ENCODE measurements at regions not wholly inside any gene's neighbourhood (a gene's known extent, or its start where the extent isn't known, plus 50 kb on each side); places are given as distances from the start of the nearest gene placed in this dataset.
"Not testable (repeated sequence)": the region's sequence is repeated elsewhere in the genome, so short reads cannot be mapped to it uniquely, and the experiment has no call there.

GRCh38 chr1:120617493-120617892, 106.3 kb upstream of the NBPF26 start:
- not testable (repeated sequence) for DNase-seq

DNA sequence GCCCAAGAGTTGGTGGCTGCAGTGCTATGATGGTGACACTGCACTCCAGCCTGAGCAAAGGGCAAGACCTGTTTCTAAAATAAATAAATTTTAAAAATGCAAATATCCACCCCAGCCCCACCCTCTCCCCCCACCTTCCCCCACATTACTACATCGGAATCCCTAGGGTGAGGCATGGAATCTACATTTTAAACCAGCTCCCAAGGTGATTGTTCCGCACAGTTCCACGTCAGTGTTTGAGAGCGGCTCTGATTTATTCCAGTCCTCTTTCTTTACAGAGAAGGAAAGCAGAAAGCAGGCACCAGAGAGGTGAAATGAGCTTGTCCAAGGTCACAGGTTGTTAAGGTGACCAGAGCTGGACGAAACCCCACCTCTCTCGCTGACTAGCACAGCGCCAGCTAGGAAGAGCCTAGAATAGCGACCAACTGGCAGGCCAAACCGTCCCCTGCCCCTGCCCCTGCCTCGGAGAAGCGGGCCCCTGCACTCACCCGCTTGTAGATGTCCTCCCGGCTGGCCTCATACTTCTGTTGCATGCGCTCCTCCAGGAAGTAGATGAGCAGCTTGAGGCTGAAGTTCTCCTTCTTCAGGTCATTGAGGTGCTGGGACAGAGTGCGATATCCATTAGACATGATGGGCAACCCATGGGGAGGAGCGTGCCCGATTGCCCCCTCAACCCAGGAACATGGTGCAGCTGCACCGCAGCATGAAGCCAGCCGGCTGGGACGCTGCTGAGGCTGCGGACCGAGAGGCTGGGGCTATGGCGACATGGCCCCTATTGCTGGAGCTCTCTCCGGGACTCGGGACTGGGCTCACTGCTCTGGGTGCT, 103.7 kb upstream of the NBPF26 start:
- not testable (repeated sequence) for DNase-seq

- DNase-seq = not testable (repeated sequence)
Measured at GRCh38 chr1:120620693-120620969, 103.1 kb upstream of the NBPF26 start.

GRCh38 chr1:120621278-120621677, 102.5 kb upstream of the NBPF26 start:
- DNase-seq = not testable (repeated sequence)

DNA sequence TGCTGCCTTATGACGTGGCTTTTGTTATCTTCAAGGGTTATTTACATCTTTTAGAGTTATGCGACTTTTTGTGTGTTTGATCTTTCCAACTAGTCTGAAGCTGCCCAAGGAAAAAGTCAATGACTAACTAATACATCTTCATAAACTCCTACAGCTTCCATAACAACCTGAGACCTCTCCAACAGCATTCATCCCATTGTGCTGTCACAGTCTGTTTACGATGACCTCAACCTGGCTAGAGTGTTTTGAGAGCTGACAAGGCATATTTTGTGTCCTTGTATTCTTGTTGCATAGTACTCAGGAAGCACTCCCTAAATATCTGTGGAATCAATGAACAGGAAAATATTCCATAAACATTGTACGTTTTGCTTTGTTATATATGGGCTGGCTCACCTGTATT, 100.2 kb upstream of the NBPF26 start:
- not testable (repeated sequence) for DNase-seq

- not testable (repeated sequence) for DNase-seq
Measured at GRCh38 chr1:120624565-120625064, 99.1 kb upstream of the NBPF26 start.

DNA sequence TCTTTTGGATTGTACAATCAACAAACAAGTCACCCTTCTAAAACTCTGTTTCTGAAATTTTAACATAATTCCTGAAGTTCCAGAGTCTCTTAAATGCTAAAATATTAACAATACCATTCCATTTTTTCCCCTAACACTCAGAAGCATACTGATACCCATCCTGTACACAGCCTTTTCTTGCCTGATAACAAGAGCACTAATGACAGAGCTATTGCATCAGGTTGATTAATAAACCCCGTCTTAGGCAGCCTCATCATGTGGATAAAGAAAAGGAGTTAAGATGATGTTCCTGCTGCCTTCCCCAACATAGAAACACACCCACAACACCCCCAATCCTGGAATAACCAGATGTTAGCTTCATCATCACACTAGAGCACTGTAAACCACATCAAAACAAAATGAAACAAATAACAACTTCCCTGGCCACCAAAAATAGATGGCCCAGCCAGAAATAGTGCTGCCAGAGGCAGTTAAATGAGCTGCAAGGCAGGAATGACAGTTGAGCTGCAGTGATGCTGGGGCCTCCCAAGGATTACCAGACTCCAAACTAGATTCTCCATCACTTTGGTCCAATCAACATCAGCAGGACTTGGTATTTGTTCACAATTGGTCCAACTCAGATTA, 93.8 kb upstream of the NBPF26 start:
- not testable (repeated sequence) for DNase-seq

- not testable (repeated sequence) for DNase-seq
Measured at GRCh38 chr1:120634816-120635806, 88.6 kb upstream of the NBPF26 start.

GRCh38 chr1:120640261-120641013, 83.3 kb upstream of the NBPF26 start:
- not testable (repeated sequence) for DNase-seq

- DNase-seq = not testable (repeated sequence)
Measured at GRCh38 chr1:120641014-120641302, 82.8 kb upstream of the NBPF26 start.

DNA sequence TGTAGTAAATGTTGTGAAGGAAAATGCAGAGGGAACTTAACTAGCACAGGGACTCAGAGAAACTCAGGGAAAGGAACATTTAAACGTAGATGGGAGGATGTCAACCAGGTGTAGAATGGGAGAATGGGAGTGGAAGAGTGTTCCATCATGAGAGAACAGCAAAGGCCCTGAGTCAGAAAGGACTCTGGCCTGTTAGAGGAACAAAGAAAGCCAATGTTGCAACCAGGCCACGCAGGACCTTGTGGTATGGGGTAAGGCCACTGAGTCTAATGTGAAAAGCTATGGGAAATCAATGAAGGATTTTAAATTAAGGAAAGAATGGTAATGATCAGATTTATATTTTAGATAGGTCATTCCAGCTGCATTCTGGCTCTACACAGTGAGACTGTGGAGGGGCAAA, 76.6 kb upstream of the NBPF26 start:
- not testable (repeated sequence) for DNase-seq

GRCh38 chr1:120648915-120649623, 74.7 kb upstream of the NBPF26 start:
- not testable (repeated sequence) for DNase-seq

DNA sequence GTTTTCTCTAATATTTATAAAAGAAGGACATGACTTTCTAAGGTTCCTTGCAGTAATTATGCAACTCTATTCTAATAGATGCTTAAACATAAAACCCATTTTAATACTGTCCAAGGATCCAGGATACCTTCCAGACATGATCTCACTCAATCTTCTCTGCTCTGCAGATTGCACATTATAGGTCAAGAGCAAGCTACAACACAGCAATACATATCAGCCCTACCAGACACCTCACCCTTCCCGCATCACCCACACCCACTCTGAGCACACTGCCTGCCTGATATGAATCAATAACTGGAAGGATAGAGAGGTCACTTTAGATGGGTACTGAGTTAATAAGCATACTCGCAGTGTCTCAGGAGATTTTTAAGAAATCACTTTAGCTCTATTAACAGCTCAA, 74.0 kb upstream of the NBPF26 start:
- DNase-seq = not testable (repeated sequence)

- not testable (repeated sequence) for DNase-seq
Measured at GRCh38 chr1:120654114-120654513, 69.6 kb upstream of the NBPF26 start.

GRCh38 chr1:120655394-120655793, 68.4 kb upstream of the NBPF26 start:
- not testable (repeated sequence) for DNase-seq

DNA sequence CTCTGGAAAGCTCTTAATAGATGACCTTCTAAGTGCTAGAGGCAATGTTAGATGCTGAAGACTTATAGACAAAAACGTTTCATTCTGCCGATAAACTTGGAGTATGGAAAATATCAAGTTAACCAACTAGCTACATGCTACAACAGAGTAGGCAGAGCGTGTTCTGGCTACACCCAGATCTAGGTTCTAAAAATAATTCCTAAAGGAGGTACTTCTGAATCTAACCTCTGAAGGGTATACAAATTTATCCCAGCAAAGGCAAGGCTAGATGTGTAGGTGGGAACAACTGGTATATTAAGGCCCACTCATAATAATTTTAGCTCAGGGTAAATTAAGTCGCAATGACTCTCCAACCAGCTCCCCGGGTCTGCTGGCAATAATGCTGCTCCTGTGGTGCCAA, 67.6 kb upstream of the NBPF26 start:
- DNase-seq = not testable (repeated sequence)

DNA sequence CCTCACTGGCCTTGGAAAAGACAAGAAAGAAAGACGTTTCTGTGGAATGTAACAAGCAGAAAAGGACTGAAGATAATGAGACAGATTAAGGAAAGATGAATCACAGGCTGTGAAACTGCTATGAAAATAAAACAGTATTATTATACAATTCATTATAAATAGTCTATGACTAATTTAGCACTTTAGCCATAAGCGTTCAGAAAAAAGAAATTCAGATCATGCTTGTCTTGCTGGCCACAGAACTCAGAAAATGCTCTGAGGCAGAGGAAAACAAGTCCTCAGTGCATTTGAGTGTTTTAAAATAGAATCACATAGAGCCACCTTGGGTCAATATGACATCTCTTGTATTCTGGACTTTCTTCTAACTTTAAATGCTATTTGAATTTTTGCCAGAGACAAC, 65.9 kb upstream of the NBPF26 start:
- DNase-seq = not testable (repeated sequence)

DNA sequence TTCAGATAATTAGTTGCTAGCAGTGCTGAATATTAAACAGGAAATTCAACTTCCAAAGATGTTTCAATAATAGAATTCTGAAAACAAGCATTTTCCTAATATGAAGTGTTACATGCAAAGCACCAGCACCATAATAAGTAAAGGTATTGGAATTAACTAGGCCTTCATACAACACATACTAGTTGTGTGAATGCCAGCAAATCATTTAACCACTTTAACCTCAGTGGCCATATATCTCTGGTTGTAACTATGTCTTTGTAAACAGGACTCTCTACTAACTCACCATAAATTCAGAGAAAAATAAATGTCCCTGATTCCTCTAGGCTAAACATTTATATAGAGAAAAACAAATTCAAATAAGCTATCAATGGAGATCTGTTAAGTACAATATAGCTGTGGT, 65.1 kb upstream of the NBPF26 start:
- DNase-seq = not testable (repeated sequence)

DNA sequence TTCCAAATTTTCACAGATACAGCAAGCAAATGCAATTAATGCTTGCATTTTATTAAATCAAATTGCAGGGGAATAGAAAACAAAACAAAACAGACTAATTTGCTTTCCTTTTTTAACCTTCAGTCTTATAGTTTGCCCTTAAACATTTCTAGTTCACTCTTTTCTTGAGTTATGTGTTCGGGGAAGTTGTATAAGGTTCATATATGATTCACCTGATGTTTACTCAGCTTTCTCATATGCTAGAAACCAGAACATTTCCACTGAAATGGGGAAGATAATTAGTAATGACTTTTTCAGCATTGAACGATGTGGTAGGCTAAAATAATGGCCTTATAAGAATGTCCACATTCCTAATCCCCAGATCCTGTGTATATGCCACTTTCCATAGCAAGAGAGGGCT, 64.6 kb upstream of the NBPF26 start:
- DNase-seq = not testable (repeated sequence)

DNA sequence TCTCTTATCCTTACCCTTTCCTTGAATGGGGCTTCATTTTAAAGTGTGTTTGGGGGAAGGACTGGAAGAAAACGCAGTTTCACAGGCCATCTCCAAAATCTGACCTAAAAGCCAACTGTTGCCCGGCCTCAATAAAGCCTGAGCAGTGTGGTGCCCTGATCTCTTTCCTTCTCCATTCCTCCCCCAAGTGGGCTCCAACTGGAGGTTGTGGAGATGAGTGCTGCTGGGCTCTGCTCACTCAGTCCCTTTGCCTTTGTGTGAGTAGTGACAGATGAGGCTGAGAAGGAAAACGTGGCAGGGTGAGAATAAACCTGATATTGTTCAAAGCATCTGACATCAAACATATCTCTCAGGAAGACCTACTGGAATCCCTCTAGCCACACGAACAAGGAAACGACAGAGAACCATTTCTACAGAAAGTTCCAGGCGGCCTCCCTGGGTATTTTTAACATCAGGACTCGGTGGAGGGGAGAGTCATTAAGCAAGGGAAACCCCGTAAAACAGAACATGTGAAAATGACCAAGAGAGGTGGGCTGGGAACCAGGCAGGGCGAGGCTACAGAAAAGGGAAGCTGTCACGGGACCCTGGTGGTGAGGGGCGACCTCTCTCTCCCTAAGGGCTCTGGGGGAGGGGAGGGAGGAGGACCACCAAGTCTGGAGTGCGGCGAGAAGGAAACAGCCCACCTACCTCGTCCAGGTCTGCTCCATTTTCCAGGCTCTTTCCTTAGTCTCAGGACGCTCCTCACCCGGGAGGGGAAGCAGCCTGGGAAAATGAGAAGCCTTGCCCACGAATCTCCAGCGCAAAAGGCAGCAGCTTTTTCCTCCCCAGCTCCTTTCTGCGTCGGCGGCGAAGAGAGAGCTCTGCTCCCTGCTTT, 59.1 kb upstream of the NBPF26 start:
- DNase-seq = not testable (repeated sequence)

- peak; percentile 3 to 23 for DNase-seq
Measured at GRCh38 chr1:120665250-120665577, 58.5 kb upstream of the NBPF26 start.
